Dedifferentiated amniotic fluid mesenchymal stem cell (primary cell): ENCODE measurements at regions not wholly inside any gene's neighbourhood (a gene's known extent, or its start where the extent isn't known, plus 50 kb on each side); places are given as distances from the start of the nearest gene placed in this dataset.
"Not testable (repeated sequence)": the region's sequence is repeated elsewhere in the genome, so short reads cannot be mapped to it uniquely, and the experiment has no call there.

Source experiments
- DNase-seq: peaks from one replicate; pipeline ENCODE4 v3.0.0-alpha.2; 2016; ENCODE audit errors: extremely low spot score

- no peak for DNase-seq
Measured at GRCh38 chr19:20482721-20483120, 82.9 kb downstream of the ZNF737 start.

GRCh38 chr19:20481736-20482135 is 83.8 kb downstream of the ZNF737 start:
- DNase-seq = no peak

- no peak for DNase-seq
Measured at GRCh38 chr19:20479483-20479882, 86.1 kb downstream of the ZNF737 start.

- no peak for DNase-seq
Measured at GRCh38 chr19:20478936-20479335, 86.6 kb downstream of the ZNF737 start.

GRCh38 chr19:20472854-20473253 is 92.7 kb downstream of the ZNF737 start:
- DNase-seq = no peak

- DNase-seq = no peak
Measured at GRCh38 chr19:20471431-20471830, 94.2 kb downstream of the ZNF737 start.

GRCh38 chr19:20470345-20471135 is 95.0 kb downstream of the ZNF737 start:
- DNase-seq = no peak

- not testable (repeated sequence) for DNase-seq
Measured at GRCh38 chr19:20466638-20466990, 99.0 kb downstream of the ZNF737 start.

- not testable (repeated sequence) for DNase-seq
Measured at GRCh38 chr19:20465922-20466637, 99.5 kb downstream of the ZNF737 start.

GRCh38 chr19:20453425-20453935 is 112.1 kb downstream of the ZNF737 start:
- no peak for DNase-seq

GRCh38 chr19:20444202-20444885 is 121.2 kb downstream of the ZNF737 start:
- DNase-seq = no peak

- not testable (repeated sequence) for DNase-seq
Measured at GRCh38 chr19:20432266-20432842, 133.2 kb downstream of the ZNF737 start.

GRCh38 chr19:20431826-20432225 is 133.8 kb downstream of the ZNF737 start:
- no peak for DNase-seq

- DNase-seq = peak; percentile 49
Measured at GRCh38 chr19:20423381-20424197, 142.0 kb downstream of the ZNF737 start.

GRCh38 chr19:20422216-20423205 is 143.1 kb downstream of the ZNF737 start:
- DNase-seq = no peak

- DNase-seq = no peak
Measured at GRCh38 chr19:20416661-20417060, 148.9 kb downstream of the ZNF737 start.

GRCh38 chr19:20414120-20414519 is 151.5 kb downstream of the ZNF737 start:
- DNase-seq = no peak

GRCh38 chr19:20413705-20414104 is 151.9 kb downstream of the ZNF737 start:
- no peak for DNase-seq

GRCh38 chr19:20412846-20413245 is 152.7 kb downstream of the ZNF737 start:
- DNase-seq = no peak

- DNase-seq = no peak
Measured at GRCh38 chr19:20397292-20397691, 168.3 kb downstream of the ZNF737 start.
